Panc1 (cell line): ENCODE measurements at regions not wholly inside any gene's neighbourhood (a gene's known extent, or its start where the extent isn't known, plus 50 kb on each side); places are given as distances from the start of the nearest gene placed in this dataset.

Experiments used
- ATAC-seq: fragments of 200-7000 bp; cut with Tn5 transposase; 2 replicates; pipeline ENCODE4 v1.9.1; 2020; ENCODE audit warnings: mild to moderate bottlenecking, moderate library complexity
- BruUV-seq: library from RNA; stranded (reverse); fragments of 400-500 nt; replicated peaks from 2 replicates; lab custom pipeline; 2021; lab: Mats Ljungman, UMichigan
- CTCF ChIA-PET: fragments of 300-600 bp; sonication (Branson Sonifier 250); formaldehyde crosslinking; loops from one replicate; lab custom pipeline; 2022; ENCODE audit warnings: antibody characterized with exemption; lab: Charles Lee
- POLR2A ChIA-PET: fragments of 300-600 bp; sonication (Branson Sonifier 250); formaldehyde crosslinking; loops from one replicate; lab custom pipeline; 2022; ENCODE audit warnings: antibody characterized with exemption; lab: Charles Lee
- DNase-seq: peaks from one replicate; pipeline ENCODE4 v3.0.0-alpha.2; 2010; ENCODE audit warnings: low read depth, low spot score
- H3K27ac ChIP-seq: 2 replicates; pipeline ENCODE4 v1.5.1; 2011; ENCODE audit warnings: mild to moderate bottlenecking, low read length, inconsistent platforms
- H3K27me3 ChIP-seq: fragments of 200-500 bp; sonication (Bioruptor generic); 2 replicates; pipeline ENCODE4 v1.6.0; 2014; ENCODE audit warnings: low read length, inconsistent platforms; ENCODE audit not compliant: control insufficient read depth, insufficient read depth
- H3K36me3 ChIP-seq: fragments of 200-500 bp; sonication (Bioruptor generic); 2 replicates; pipeline ENCODE4 v1.5.1; 2014; ENCODE audit warnings: inconsistent platforms, mild to moderate bottlenecking, low read length, moderate library complexity; ENCODE audit not compliant: control insufficient read depth, insufficient read depth
- H3K4me1 ChIP-seq: 2 replicates; pipeline ENCODE4 v1.5.1; 2011; ENCODE audit warnings: inconsistent platforms, mild to moderate bottlenecking, low read length, moderate library complexity; ENCODE audit not compliant: control insufficient read depth, insufficient read depth
- H3K4me3 ChIP-seq, 2 experiments: 2 replicates each; pipeline ENCODE4 v1.5.1; 2011 to 2012; ENCODE audit warnings: low read depth in 2 of 2, low read length in 2 of 2, mild to moderate bottlenecking in 2 of 2, inconsistent platforms in 1 of 2, moderate library complexity in 1 of 2
- H3K9me3 ChIP-seq: fragments of 200-500 bp; sonication (Bioruptor generic); 2 replicates; pipeline ENCODE4 v1.5.1; 2014; ENCODE audit warnings: low read depth, mild to moderate bottlenecking, inconsistent platforms, low read length, moderate library complexity; ENCODE audit not compliant: control insufficient read depth, insufficient read depth
- CTCF ChIP-seq: fragments of 450-650 bp; IDR thresholded peaks from 2 replicates; pipeline ENCODE4 v1.5.1; 2017; ENCODE audit warnings: mild to moderate bottlenecking
- POLR2AphosphoS5 ChIP-seq: IDR thresholded peaks from 2 replicates; pipeline ENCODE4 v1.6.1; 2012; ENCODE audit warnings: mild to moderate bottlenecking, low read depth, low read length, moderate library complexity
- REST ChIP-seq, 2 experiments: IDR thresholded peaks; 2 replicates each; pipeline ENCODE4 v1.6.1; 2011 to 2012; ENCODE audit warnings: low read depth in 2 of 2, control low read depth in 1 of 2, low read length in 1 of 2, mild to moderate bottlenecking in 1 of 2, moderate library complexity in 1 of 2; ENCODE audit not compliant: insufficient read depth in 1 of 2
- SIN3A ChIP-seq: IDR thresholded peaks from 2 replicates; pipeline ENCODE4 v1.6.1; 2012; ENCODE audit warnings: low read depth, mild to moderate bottlenecking, low read length, moderate library complexity, borderline replicate concordance; ENCODE audit not compliant: insufficient read depth
- TCF7L2 ChIP-seq: IDR thresholded peaks from 2 replicates; pipeline ENCODE4 v1.6.1; 2011; ENCODE audit warnings: mild to moderate bottlenecking, low read depth, low read length, inconsistent platforms
- in situ Hi-C: cut with HindIII; loops from 2 replicates; pipeline ENCODE4 v1.10.0; 2016; ENCODE audit warnings: low sequenced_read_pairs, low pct_unique_long_range_greater_than_20kb
- intact Hi-C: fragments of 100-400 bp; cut with micrococcal nuclease; formaldehyde crosslinking; loops from one replicate; pipeline ENCODE4 v1.10.0; 2022; ENCODE audit not compliant: unreplicated experiment

GRCh38 chr13:104267206-104267811 is 1201.1 kb upstream of the SLC10A2 start:
- TF ChIP-seq REST (IDR thresholded peaks at IDR 0.05; ENCODE audit: insufficient read depth in 1 of 2, low read depth in 2 of 2, low read length in 1 of 2) (no peak), SIN3A (no peak), POLR2AphosphoS5 (no peak), CTCF (no peak), TCF7L2 (no peak)
- Histone ChIP-seq H3K27me3 (no peaks in the 10 kb centered on the region), H3K9me3 (no peaks in the 10 kb centered on the region), H3K36me3 (no peaks in the 10 kb centered on the region), H3K4me1 (no peaks in the 10 kb centered on the region), H3K27ac (no peak overlapping the region), H3K4me3 (no peak overlapping the region)
- intact Hi-C loops = no loop called here
- in situ Hi-C loops = no loop called here
- ChIA-PET CTCF (no interaction called here), POLR2A (no interaction called here)
- ATAC-seq (no peak), DNase-seq (no peak)
- no TSS peak for BruUV-seq

DNA sequence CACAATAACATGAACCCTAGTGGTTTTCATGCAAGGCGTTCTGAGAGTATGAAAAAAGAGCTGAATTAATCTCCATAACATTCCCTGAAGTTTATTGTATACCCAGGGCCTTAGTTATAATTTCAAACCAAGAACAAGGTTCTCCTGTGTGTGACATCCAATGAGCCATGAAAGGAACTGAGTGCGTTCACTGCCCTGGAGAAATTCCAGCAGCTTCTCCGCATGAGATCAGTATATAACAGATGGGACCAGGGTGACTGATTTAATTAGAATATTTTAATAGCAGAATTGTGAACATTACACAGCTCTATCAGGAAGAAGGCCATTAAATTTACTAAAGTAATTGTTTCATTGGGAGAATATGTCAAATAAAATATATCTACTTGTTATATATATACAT is 1190.5 kb upstream of the SLC10A2 start:
- Histone ChIP-seq H3K9me3 (no peaks in the 10 kb centered on the region), H3K27me3 (no peaks in the 10 kb centered on the region), H3K36me3 (no peaks in the 10 kb centered on the region), H3K4me3 (no peak overlapping the region), H3K4me1 (no peaks in the 10 kb centered on the region), H3K27ac (no peak overlapping the region)
- intact Hi-C loops = no loop called here
- ChIA-PET CTCF (no interaction called here), POLR2A (no interaction called here)
- DNase-seq (no peak), ATAC-seq (no peak)
- TF ChIP-seq CTCF (no peak), TCF7L2 (no peak), POLR2AphosphoS5 (no peak), SIN3A (no peak), REST (IDR thresholded peaks at IDR 0.05; ENCODE audit: insufficient read depth in 1 of 2, low read depth in 2 of 2, low read length in 1 of 2) (no peak)
- in situ Hi-C loops = no loop called here
- no TSS peak for BruUV-seq
